ENCODE measurements at regions not wholly inside any gene's neighbourhood (a gene's known extent, or its start where the extent isn't known, plus 50 kb on each side); places are given as distances from the start of the nearest gene placed in this dataset.
"Not testable (repeated sequence)": the region's sequence is repeated elsewhere in the genome, so short reads cannot be mapped to it uniquely, and the experiment has no call there.

GRCh38 chr2:49737606-49738005, 583.3 kb upstream of the FSHR start:
- H3K27me3 Mint-ChIP-seq (ENCODE audit: low read depth, unreplicated experiment), result no peaks in the 10 kb centered on the region
- DNase-seq (ENCODE audit: low read depth), result no peak
- Histone ChIP-seq H2AFZ (ENCODE audit: low read depth, low read length) (no peak overlapping the region), H3K9ac (ENCODE audit: low read length) (no peak overlapping the region), H3K79me2 (ENCODE audit: insufficient read depth, low read length) (no peaks in the 10 kb centered on the region), H3K4me2 (ENCODE audit: low read length) (no peak overlapping the region), H3K36me3 (ENCODE audit: insufficient read depth, low read length) (no peaks in the 10 kb centered on the region), H3K27me3 (ENCODE audit: insufficient read depth, low read length) (no peaks in the 10 kb centered on the region), H3K4me1 (ENCODE audit: insufficient read depth, low read length) (no peaks in the 10 kb centered on the region), H3K27ac (ENCODE audit: low read depth, low read length) (no peak overlapping the region), H4K20me1 (ENCODE audit: insufficient read depth, low read length) (no peaks in the 10 kb centered on the region), H3K9me3 (ENCODE audit: insufficient read depth, low read depth, low read length) (no peaks in the 10 kb centered on the region), H3K4me3 (ENCODE audit: insufficient read depth, low read depth, low read length) (no peak overlapping the region)
- TF ChIP-seq CTCF (IDR thresholded peaks at IDR 0.05; ENCODE audit: insufficient read depth, low read depth, low read length), result no peak
- H3K4me1 Mint-ChIP-seq (ENCODE audit: low read depth, unreplicated experiment), result no peaks in the 10 kb centered on the region
- H3K36me3 Mint-ChIP-seq (ENCODE audit: low read depth, unreplicated experiment), result no peaks in the 10 kb centered on the region
- no peak overlapping the region for H3K4me3 Mint-ChIP-seq (ENCODE audit: unreplicated experiment)
- FAIRE-seq, result no peak
- H3K9me3 Mint-ChIP-seq (ENCODE audit: unreplicated experiment), result peaks cover 4% of the 10 kb centered on the region
- no peak overlapping the region for H3K27ac Mint-ChIP-seq (ENCODE audit: unreplicated experiment)

- not testable (repeated sequence) for H3K27me3 Mint-ChIP-seq (ENCODE audit: low read depth, unreplicated experiment); H3K4me1 Mint-ChIP-seq (ENCODE audit: low read depth, unreplicated experiment); H3K4me3 ChIP-seq (ENCODE audit: insufficient read depth, low read depth, low read length); H3K9ac ChIP-seq (ENCODE audit: low read length); H3K36me3 ChIP-seq (ENCODE audit: insufficient read depth, low read length); H4K20me1 ChIP-seq (ENCODE audit: insufficient read depth, low read length); FAIRE-seq; H3K9me3 Mint-ChIP-seq (ENCODE audit: unreplicated experiment); H2AFZ ChIP-seq (ENCODE audit: low read depth, low read length); H3K27ac Mint-ChIP-seq (ENCODE audit: unreplicated experiment); H3K4me2 ChIP-seq (ENCODE audit: low read length); H3K9me3 ChIP-seq (ENCODE audit: insufficient read depth, low read depth, low read length); H3K36me3 Mint-ChIP-seq (ENCODE audit: low read depth, unreplicated experiment); H3K27ac ChIP-seq (ENCODE audit: low read depth, low read length); H3K4me3 Mint-ChIP-seq (ENCODE audit: unreplicated experiment); DNase-seq (ENCODE audit: low read depth); H3K79me2 ChIP-seq (ENCODE audit: insufficient read depth, low read length); H3K27me3 ChIP-seq (ENCODE audit: insufficient read depth, low read length); H3K4me1 ChIP-seq (ENCODE audit: insufficient read depth, low read length)
These were observed 578.6 kb upstream of the FSHR start for GRCh38 chr2:49732924-49733323.

GRCh38 chr2:49719241-49719640, 564.9 kb upstream of the FSHR start:
- TF ChIP-seq EZH2 (IDR thresholded peaks at IDR 0.05; ENCODE audit: insufficient read depth, low read length) (no peak), CTCF (IDR thresholded peaks at IDR 0.05; ENCODE audit: insufficient read depth, low read depth, low read length) (no peak)
- no peaks in the 10 kb centered on the region for H3K9me3 Mint-ChIP-seq (ENCODE audit: unreplicated experiment)
- no peaks in the 10 kb centered on the region for H3K4me1 Mint-ChIP-seq (ENCODE audit: low read depth, unreplicated experiment)
- Histone ChIP-seq H3K9ac (ENCODE audit: low read length) (no peak overlapping the region), H3K27me3 (ENCODE audit: insufficient read depth, low read length) (no peaks in the 10 kb centered on the region), H3K4me2 (ENCODE audit: low read length) (no peak overlapping the region), H3K79me2 (ENCODE audit: insufficient read depth, low read length) (no peaks in the 10 kb centered on the region), H3K4me1 (ENCODE audit: insufficient read depth, low read length) (no peaks in the 10 kb centered on the region), H3K4me3 (ENCODE audit: insufficient read depth, low read depth, low read length) (no peak overlapping the region), H2AFZ (ENCODE audit: low read depth, low read length) (no peak overlapping the region), H3K36me3 (ENCODE audit: insufficient read depth, low read length) (no peaks in the 10 kb centered on the region), H3K27ac (ENCODE audit: low read depth, low read length) (no peak overlapping the region), H3K9me3 (ENCODE audit: insufficient read depth, low read depth, low read length) (no peaks in the 10 kb centered on the region), H4K20me1 (ENCODE audit: insufficient read depth, low read length) (no peaks in the 10 kb centered on the region)
- DNase-seq (ENCODE audit: low read depth) (no peak), FAIRE-seq (no peak)
- H3K4me3 Mint-ChIP-seq (ENCODE audit: unreplicated experiment), result no peak overlapping the region
- H3K27ac Mint-ChIP-seq (ENCODE audit: unreplicated experiment), result no peak overlapping the region
- no peaks in the 10 kb centered on the region for H3K36me3 Mint-ChIP-seq (ENCODE audit: low read depth, unreplicated experiment)
- no peaks in the 10 kb centered on the region for H3K27me3 Mint-ChIP-seq (ENCODE audit: low read depth, unreplicated experiment)
